ENCODE measurements at regions not wholly inside any gene's neighbourhood (a gene's known extent, or its start where the extent isn't known, plus 50 kb on each side); places are given as distances from the start of the nearest gene placed in this dataset.

DNA sequence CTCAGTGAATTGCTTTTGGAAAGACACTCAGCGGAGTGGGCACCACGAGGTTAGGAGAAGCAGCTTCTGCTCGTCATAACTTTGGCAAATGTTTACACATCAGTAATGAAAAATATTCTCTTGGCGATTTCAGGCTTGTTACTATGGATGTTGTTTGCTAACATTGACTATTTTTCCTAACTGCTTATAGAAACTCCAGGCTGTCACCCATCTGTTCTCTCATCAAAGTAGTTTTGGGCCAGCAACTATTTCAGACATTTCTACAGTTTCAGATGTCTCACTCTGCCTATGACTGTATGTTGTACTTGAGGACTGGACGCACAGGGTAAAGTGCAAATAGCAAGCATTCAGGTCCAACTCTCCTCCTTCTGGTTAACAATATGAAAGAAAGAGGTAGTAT is 346.7 kb downstream of the TRIML1 start:
- H3K27ac ChIP-seq (ENCODE audit: insufficient read depth, low read length), result no peak overlapping the region
- no peak overlapping the region for H3K4me3 ChIP-seq (ENCODE audit: insufficient read depth, low read depth, low read length)
- in situ Hi-C loops (cut with MboI; ENCODE audit: low sequenced_read_pairs), result no loop called here
- H3K9me1 ChIP-seq (ENCODE audit: insufficient read depth, low read length), result no peaks in the 10 kb centered on the region
- no peaks in the 10 kb centered on the region for H3K4me1 ChIP-seq (ENCODE audit: control insufficient read depth, insufficient read depth, low read length)
- no peak overlapping the region for H4K91ac ChIP-seq (ENCODE audit: insufficient read depth, low read depth, low read length)
- H3K18ac ChIP-seq (ENCODE audit: low read depth, low read length), result no peak overlapping the region
- no peak overlapping the region for H3K9ac ChIP-seq (ENCODE audit: low read depth, low read length)
- ATAC-seq (ENCODE audit: low read depth) (no peak), DNase-seq (no peak)
- H4K5ac ChIP-seq (ENCODE audit: low read depth, low read length), result no peak overlapping the region
- H2BK20ac ChIP-seq (ENCODE audit: low read depth, low read length), result no peak overlapping the region
- intact Hi-C loops (cut with micrococcal nuclease), result no loop called here
- peaks cover 2% of the 10 kb centered on the region for H3K9me3 ChIP-seq (ENCODE audit: control insufficient read depth, insufficient read depth, low read length)
- H3K23ac ChIP-seq (ENCODE audit: low read depth, low read length), result no peak overlapping the region
- no peaks in the 10 kb centered on the region for H3K36me3 ChIP-seq (ENCODE audit: control insufficient read depth, insufficient read depth, low read length)
- H4K8ac ChIP-seq (ENCODE audit: low read depth in 2 of 2, low read length in 2 of 2), result no peak overlapping the region
- H4K20me1 ChIP-seq (ENCODE audit: insufficient read depth, low read length), result no peaks in the 10 kb centered on the region
- H3K79me1 ChIP-seq (ENCODE audit: low read depth in 1 of 2, low read length in 2 of 2), result no peaks in the 10 kb centered on the region
- H3K56ac ChIP-seq (ENCODE audit: extremely low read depth, insufficient read depth, low read length), result no peak overlapping the region
- no peak overlapping the region for H2BK15ac ChIP-seq (ENCODE audit: low read depth, low read length)
- H3K14ac ChIP-seq (replicated peaks; ENCODE audit: low read depth, low read length), result no peak overlapping the region
- TF ChIP-seq RCOR1 (IDR thresholded peaks at IDR 0.05; ENCODE audit: insufficient replicate concordance, low read length), result no peak
- no peak for TF ChIP-seq FOS (IDR thresholded peaks at IDR 0.05; ENCODE audit: low read depth, low read length)
- WGBS, 2 experiments (ENCODE audit: extremely low coverage in 2 of 2, insufficient read length in 1 of 2), result no CpG with 5 or more reads among the region's 5 CpGs
- no peak overlapping the region for H2AFZ ChIP-seq (replicated peaks; ENCODE audit: low read length, poor library complexity)
- ChIA-PET CTCF (no interaction called here), POLR2A (ENCODE audit: unreplicated experiment) (no interaction called here)
- H3K4ac ChIP-seq (ENCODE audit: low read depth, low read length), result no peak overlapping the region
- no TSS peak for BruUV-seq (replicated peaks)
- no peak overlapping the region; the same call in 1 of the 2 replicates for H2AK5ac ChIP-seq (ENCODE audit: low read depth, low read length)
- no peak overlapping the region for H2BK120ac ChIP-seq (ENCODE audit: low read depth, low read length)
- dilution Hi-C loops (cut with HindIII; ENCODE audit: low sequenced_read_pairs, unreplicated experiment), result no loop called here
- H2AK9ac ChIP-seq (replicated peaks; ENCODE audit: low read depth, low read length, poor library complexity), result no peak overlapping the region
- no peak overlapping the region for H3K4me2 ChIP-seq (ENCODE audit: low read depth, low read length)
- no peaks in the 10 kb centered on the region for H3K27me3 ChIP-seq (ENCODE audit: control insufficient read depth, insufficient read depth, low read length)
- H2BK5ac ChIP-seq (ENCODE audit: low read depth, low read length, poor library complexity, severe bottlenecking), result no peak overlapping the region

All from IMR-90 (cell line).